C4-2B (cell line): ENCODE measurements at regions not wholly inside any gene's neighbourhood (a gene's known extent, or its start where the extent isn't known, plus 50 kb on each side); places are given as distances from the start of the nearest gene placed in this dataset.

ENCODE experiments used
- CTCF ChIP-seq: fragments of 450-650 bp; conservative IDR thresholded peaks from 2 replicates; pipeline ENCODE4 v1.5.1; 2017; ENCODE audit warnings: mild to moderate bottlenecking
- ZFX ChIP-seq: fragments of 450-650 bp; IDR thresholded peaks from 2 replicates; pipeline ENCODE4 v1.6.1; 2017

- TF ChIP-seq CTCF (no peak), ZFX (no peak)
Observed at GRCh38 chr4:26044524-26044923, 130.5 kb downstream of the SMIM20 start.
